Tibial nerve (tissue), 3 donors: ENCODE measurements at regions not wholly inside any gene's neighbourhood (a gene's known extent, or its start where the extent isn't known, plus 50 kb on each side); places are given as distances from the start of the nearest gene placed in this dataset.

Source experiments
- POLR2A ChIP-seq, 2 donors: fragments of 450-650 bp; IDR thresholded peaks; one replicate each; pipeline ENCODE4 v1.6.1; 2017; ENCODE audit warnings: antibody characterized with exemption in 2 of 2, mild to moderate bottlenecking in 2 of 2, moderate library complexity in 2 of 2
- TF ChIP-seq, protein P1 (sequence below), 5 experiments: fragments of 200-600 bp in 3 of 5; fragments of 450-650 bp in 2 of 5; sonication (generic) in 3 of 5; IDR thresholded peaks; one replicate each; pipeline ENCODE4 v1.5.1; 2016 to 2019; ENCODE audit warnings: antibody characterized with exemption in 5 of 5, mild to moderate bottlenecking in 3 of 5, moderate library complexity in 2 of 5

DNA sequence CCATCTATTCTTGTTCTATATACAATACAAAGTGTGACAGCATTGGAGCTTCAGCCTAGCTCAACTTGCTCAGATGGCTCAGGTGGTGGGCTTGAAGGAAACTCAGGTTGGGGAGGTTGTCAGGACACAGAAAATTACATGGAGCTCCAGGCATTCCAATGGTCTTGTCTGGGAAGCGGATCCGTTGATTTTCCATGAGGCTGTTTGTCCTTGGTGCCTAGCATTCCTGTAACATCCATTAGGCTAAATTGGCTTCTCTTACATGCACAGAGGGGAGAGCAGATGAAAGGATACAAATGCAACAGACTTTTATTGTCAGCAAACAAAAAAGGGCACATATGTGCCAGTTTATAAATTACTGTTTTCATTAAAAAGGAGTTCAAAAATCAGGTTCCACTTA, 75.5 kb upstream of the OTX2 start:
- TF ChIP-seq POLR2A (IDR thresholded peaks at IDR 0.05): no peak
- TF ChIP-seq, protein P1, sequence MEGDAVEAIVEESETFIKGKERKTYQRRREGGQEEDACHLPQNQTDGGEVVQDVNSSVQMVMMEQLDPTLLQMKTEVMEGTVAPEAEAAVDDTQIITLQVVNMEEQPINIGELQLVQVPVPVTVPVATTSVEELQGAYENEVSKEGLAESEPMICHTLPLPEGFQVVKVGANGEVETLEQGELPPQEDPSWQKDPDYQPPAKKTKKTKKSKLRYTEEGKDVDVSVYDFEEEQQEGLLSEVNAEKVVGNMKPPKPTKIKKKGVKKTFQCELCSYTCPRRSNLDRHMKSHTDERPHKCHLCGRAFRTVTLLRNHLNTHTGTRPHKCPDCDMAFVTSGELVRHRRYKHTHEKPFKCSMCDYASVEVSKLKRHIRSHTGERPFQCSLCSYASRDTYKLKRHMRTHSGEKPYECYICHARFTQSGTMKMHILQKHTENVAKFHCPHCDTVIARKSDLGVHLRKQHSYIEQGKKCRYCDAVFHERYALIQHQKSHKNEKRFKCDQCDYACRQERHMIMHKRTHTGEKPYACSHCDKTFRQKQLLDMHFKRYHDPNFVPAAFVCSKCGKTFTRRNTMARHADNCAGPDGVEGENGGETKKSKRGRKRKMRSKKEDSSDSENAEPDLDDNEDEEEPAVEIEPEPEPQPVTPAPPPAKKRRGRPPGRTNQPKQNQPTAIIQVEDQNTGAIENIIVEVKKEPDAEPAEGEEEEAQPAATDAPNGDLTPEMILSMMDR (IDR thresholded peaks at IDR 0.05): no peak
